Dendritic cell treated with granulocyte-macrophage colony-stimulating factor and Interleukin-4, amounts not matched to agents 40 ng/mL and 50 ng/mL, for 4 days (primary cell): ENCODE measurements at regions not wholly inside any gene's neighbourhood (a gene's known extent, or its start where the extent isn't known, plus 50 kb on each side); places are given as distances from the start of the nearest gene placed in this dataset.

ENCODE experiments used
- H3K27ac Mint-ChIP-seq: one replicate; pipeline ENCODE4 v1.8.0; 2022; ENCODE audit warnings: mild to moderate bottlenecking, mixed read lengths
- H3K27me3 Mint-ChIP-seq: one replicate; pipeline ENCODE4 v1.8.0; 2022; ENCODE audit warnings: mild to moderate bottlenecking, mixed read lengths
- H3K36me3 Mint-ChIP-seq: one replicate; pipeline ENCODE4 v1.8.0; 2022; ENCODE audit warnings: low read depth, mixed read lengths
- H3K4me1 Mint-ChIP-seq: one replicate; pipeline ENCODE4 v1.8.0; 2022; ENCODE audit warnings: low read depth, mixed read lengths
- H3K4me3 Mint-ChIP-seq: one replicate; pipeline ENCODE4 v1.8.0; 2022; ENCODE audit warnings: mild to moderate bottlenecking, moderate library complexity, mixed read lengths
- H3K9me3 Mint-ChIP-seq: one replicate; pipeline ENCODE4 v1.8.0; 2022; ENCODE audit warnings: mixed read lengths
- intact Hi-C: fragments of 100-400 bp; cut with micrococcal nuclease; formaldehyde crosslinking; loops from one replicate; pipeline ENCODE4 v1.15.0; 2022

DNA sequence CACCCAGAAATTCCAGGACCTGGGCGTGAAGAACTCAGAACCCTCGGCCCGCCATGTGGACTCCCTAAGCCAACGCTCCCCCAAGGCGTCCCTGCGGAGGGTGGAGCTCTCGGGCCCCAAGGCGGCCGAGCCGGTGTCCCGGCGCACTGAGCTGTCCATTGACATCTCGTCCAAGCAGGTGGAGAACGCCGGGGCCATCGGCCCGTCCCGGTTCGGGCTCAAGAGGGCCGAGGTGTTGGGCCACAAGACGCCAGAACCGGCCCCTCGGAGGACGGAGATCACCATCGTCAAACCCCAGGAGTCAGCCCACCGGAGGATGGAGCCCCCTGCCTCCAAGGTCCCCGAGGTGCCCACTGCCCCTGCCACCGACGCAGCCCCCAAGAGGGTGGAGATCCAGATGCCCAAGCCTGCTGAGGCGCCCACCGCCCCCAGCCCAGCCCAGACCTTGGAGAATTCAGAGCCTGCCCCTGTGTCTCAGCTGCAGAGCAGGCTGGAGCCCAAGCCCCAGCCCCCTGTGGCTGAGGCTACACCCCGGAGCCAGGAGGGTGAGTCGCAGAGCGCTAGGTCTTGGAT lies 261.5 kb downstream of the SEC14L1 start:
- intact Hi-C loops, result loop anchor here (10.0 kb wide), 1 partner anchor 77 kb away; no protein-coding TSS in a partner anchor
- Mint-ChIP-seq H3K27ac (no peak overlapping the region), H3K4me3 (no peak overlapping the region), H3K36me3 (peaks cover 85% of the 10 kb centered on the region), H3K9me3 (no peaks in the 10 kb centered on the region), H3K4me1 (peaks cover 100% of the 10 kb centered on the region), H3K27me3 (no peaks in the 10 kb centered on the region)

DNA sequence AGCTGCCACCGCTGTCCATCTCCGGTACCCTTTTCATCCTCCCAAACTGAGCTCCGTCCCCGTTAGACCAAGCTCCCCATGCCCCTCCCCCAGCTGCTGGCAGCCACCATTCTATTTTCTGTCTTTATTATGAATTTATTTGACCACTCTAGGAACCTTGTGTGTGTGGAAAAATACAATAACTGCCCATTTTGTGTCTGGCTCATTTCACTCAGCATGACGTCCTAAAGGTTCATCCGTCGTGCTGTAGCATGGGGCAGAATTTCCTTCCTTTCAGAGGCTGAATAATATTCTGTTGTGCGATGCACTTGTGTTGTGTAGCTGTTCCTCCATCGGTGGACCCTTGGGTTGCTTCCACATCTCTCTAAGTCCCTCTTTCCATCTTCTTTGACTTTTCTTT lies 263.1 kb downstream of the SEC14L1 start:
- Mint-ChIP-seq H3K4me3 (no peak overlapping the region), H3K4me1 (peaks cover 100% of the 10 kb centered on the region), H3K27me3 (no peaks in the 10 kb centered on the region), H3K36me3 (peaks cover 86% of the 10 kb centered on the region), H3K27ac (peak overlapping the region; percentile 72), H3K9me3 (no peaks in the 10 kb centered on the region)
- intact Hi-C loops, result loop anchor here (10.0 kb wide), 1 partner anchor 79 kb away; no protein-coding TSS in a partner anchor

DNA sequence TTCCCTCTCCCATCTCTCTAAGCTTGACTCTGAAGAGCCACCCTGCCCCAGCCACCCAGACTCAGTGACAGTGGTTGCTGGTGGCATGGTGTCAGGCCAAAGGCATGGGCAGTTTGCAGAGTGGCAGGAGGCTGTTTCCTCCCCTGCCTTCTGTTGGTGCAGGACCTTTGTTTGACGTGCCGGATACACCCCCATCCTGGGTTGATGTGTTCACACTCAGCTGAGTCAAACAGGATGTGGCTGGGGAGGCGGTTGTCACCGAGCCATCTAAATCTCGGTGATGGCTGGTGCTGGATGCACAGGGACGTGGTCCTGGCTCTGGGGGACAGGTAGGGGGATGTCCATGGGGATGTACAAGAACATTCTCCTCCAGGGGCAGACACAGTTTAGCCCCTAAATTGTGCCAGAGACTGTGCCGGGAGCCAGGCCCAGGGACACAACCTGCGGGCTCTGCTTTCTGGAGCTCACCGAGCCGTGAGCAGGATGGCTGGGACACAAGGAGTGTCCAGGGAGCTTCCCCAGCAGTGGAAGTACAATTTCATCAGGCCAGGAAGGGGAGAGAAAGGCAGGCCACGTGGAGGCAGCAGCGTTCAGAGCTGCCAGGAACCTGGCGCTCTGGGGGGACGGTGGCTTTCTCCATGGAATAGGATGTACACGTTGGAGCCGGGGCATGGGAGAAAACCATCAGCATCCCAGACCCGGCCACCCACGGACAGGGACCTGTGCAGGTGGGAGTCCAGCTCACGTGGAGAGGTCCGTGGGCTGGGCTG lies 264.2 kb downstream of the SEC14L1 start:
- intact Hi-C loops, result loop anchor here (10.0 kb wide), 1 partner anchor 80 kb away; no protein-coding TSS in a partner anchor
- Mint-ChIP-seq H3K9me3 (no peaks in the 10 kb centered on the region), H3K36me3 (peaks cover 87% of the 10 kb centered on the region), H3K4me3 (peak overlapping the region; percentile 75), H3K27ac (peak overlapping the region; percentile 72), H3K4me1 (peaks cover 100% of the 10 kb centered on the region), H3K27me3 (no peaks in the 10 kb centered on the region)

DNA sequence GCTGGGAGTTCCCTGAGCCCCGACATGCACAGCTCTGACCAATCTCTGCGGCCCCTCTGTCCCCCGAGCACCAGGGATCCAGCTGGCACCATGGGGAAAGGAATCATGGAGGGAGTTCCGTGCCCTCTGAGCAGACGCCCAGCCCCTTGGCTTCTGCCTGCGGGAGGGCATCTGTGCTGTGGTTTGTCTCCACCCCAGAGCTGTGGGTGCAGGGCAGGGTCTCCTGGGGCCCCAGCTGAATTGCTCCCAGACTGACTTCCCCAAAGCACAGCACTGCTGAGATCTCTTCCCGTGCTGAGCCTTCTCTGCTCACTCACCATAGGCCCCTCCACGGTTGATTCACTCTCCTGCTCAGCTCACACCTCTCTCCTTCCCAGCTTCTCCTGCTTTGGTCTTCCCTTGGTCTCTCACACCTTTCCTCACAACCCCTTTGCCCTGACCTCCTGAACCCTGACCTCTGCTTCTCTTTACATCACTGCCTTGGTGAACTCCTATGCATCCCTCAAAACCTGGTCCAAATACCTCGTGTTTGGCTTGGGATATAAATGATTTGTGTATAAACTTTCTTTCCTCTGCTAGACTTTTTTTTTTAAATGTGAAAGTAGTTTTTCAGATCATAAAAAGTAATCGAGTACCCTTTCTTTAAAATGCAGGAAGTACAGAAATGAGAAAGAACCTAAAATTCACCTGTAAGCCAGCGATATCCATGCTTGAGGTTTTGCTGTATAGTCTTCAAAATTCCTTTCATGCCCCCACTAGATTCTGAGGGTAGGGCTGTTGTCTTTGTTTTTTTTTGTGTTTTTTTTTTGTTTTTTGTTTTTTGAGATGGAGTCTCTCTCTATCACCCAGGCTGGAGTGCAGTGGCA lies 265.3 kb downstream of the SEC14L1 start:
- Mint-ChIP-seq H3K4me3 (peak overlapping the region; percentile 75), H3K27me3 (no peaks in the 10 kb centered on the region), H3K4me1 (peaks cover 100% of the 10 kb centered on the region), H3K27ac (peak overlapping the region; percentile 72), H3K36me3 (peaks cover 92% of the 10 kb centered on the region), H3K9me3 (no peaks in the 10 kb centered on the region)
- intact Hi-C loops, result loop anchor here (10.0 kb wide), 1 partner anchor 81 kb away; no protein-coding TSS in a partner anchor

DNA sequence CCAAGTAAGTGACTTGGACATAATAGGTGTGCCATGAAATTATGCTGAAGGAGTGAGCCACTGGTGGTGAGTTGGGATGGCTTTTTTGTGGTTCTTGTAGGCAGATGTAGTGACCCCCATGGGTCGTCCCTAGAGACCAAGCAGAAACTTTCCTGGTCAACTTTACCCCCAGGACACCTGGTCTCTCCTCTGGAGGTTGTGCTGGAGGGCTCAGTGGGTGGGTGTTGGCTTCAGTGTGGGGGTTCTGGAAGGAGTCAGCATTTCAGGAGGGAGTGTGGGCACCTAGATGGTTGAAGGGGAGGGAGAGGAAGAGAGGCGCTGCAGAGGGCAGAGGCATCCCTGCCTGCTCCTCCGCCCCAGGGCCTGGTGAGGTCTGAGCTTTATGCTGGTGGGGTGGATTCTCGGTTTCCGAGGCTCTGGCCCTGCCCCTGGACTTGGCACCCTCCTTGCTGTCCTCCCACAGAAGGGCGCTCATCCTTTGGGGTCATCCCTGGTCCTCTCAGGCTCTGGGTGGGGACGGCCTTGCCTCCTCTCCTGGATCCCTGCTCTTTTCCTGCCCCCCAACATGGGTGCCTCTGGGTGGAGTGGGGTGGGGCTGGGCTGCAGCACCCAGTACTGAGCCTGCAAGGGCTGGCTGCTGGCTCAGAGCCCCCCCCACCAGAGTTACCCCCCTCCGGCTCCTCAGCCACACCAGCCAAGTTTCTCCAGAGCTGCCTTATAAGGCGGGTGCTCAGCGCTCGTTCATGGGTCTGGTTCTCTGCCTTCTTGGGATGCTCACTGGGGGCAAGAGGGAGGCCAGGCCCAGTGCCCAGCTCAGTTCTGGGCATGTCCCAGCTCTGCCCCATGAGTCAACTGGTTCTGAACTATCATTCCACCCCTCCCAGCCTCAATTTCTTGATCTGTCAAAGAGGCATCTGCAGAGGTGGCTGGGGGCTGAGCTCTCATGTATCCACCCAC lies 266.8 kb downstream of the SEC14L1 start:
- Mint-ChIP-seq H3K36me3 (peaks cover 84% of the 10 kb centered on the region), H3K4me1 (peaks cover 100% of the 10 kb centered on the region), H3K9me3 (no peaks in the 10 kb centered on the region), H3K4me3 (no peak overlapping the region), H3K27me3 (no peaks in the 10 kb centered on the region), H3K27ac (peak overlapping the region; percentile 81)
- intact Hi-C loops, result loop anchor here (10.0 kb wide), 1 partner anchor 83 kb away; no protein-coding TSS in a partner anchor

DNA sequence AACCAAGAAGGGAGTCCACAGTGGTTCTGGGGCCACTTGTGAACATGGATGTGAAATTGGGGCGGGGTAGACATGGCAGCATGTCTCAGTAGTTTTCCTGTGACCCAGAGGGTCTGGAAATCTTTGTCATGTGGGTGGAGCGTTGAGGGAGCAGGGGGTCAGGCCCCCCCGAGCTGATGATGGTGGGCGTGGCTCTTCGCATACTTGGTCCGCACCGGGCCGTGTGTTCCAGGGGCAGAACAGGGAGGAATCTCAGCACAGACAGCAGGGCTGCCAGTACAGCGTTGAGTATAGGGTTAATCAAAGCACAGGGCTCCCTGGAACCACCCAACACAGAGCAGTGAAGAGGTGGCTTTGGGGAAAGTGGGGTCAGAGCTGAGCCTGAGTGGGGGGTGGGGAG lies 267.5 kb downstream of the SEC14L1 start:
- Mint-ChIP-seq H3K9me3 (no peaks in the 10 kb centered on the region), H3K4me1 (peaks cover 100% of the 10 kb centered on the region), H3K36me3 (peaks cover 84% of the 10 kb centered on the region), H3K4me3 (no peak overlapping the region), H3K27ac (peak overlapping the region; percentile 81), H3K27me3 (no peaks in the 10 kb centered on the region)
- intact Hi-C loops, result loop anchor here (10.0 kb wide), 1 partner anchor 83 kb away; no protein-coding TSS in a partner anchor

DNA sequence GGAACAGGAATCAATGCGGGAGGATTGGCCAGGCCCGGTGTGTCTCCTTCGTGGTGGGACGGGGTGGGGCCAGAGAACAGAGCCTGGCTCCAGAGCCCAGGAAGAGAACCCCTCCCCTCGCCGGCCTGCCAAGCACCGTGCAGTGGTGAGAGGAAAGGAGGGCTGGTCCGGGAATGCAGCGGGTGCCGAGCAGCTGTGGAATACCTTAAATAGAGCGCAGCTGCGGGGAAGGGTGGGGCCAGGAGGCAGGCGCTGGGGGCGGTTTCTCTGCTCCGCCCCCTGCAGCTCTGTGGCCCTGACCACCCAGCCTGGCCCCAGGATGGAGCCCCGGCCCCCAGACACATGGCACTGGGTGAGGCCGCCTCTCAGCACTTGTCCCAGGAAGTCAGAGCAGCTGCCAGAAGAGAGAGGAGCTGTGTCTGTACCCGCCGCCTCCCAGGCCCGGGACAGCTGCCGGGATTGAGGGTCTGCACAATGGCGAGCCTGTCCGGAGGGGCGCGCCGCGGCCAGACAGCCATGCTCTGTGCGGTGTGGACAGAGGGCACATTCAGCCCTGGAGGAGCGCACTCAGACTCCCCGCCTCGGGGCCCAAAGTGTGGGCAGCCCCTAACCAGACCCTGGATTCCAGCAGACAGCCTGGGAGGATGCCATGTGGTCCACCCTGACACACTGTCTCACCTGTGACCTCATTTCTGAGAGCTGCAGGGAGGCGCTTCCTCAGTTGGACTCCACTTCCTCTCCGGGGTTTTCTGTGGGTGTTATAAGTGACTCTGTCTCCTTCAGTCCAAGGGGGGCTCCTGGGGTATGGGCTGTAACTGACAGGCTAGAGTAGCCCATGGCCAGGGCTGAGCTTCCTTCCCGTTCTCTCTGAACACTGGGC lies 268.8 kb downstream of the SEC14L1 start:
- Mint-ChIP-seq H3K27me3 (no peaks in the 10 kb centered on the region), H3K36me3 (peaks cover 81% of the 10 kb centered on the region), H3K4me1 (peaks cover 92% of the 10 kb centered on the region), H3K9me3 (no peaks in the 10 kb centered on the region), H3K27ac (peak overlapping the region; percentile 81), H3K4me3 (peak overlapping the region; percentile 1)
- intact Hi-C loops, result loop anchor here (10.0 kb wide), 1 partner anchor 85 kb away; no protein-coding TSS in a partner anchor

DNA sequence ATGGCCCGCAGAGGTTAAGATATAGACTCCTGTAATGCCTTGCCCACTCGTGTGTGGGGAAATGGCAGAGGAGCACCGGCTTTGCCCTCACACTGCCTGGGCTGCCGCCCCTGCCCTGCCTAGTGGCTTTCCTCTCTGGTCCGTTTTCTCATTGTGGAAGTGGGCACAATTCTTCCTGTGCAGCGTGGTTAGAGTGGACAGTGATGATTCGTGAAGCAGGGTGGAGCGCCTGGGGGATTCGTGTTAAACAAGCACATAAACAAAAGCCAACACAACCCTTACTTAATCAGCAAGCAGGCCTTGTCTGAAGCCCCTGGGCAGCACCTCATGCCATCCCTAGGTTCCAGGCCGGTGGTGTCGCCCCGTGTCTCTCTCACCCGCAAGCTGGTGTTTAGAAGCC lies 269.7 kb downstream of the SEC14L1 start:
- peak overlapping the region; percentile 81 for H3K27ac Mint-ChIP-seq
- no peak overlapping the region for H3K4me3 Mint-ChIP-seq
- H3K9me3 Mint-ChIP-seq, result no peaks in the 10 kb centered on the region
- peaks cover 83% of the 10 kb centered on the region for H3K36me3 Mint-ChIP-seq
- H3K4me1 Mint-ChIP-seq, result peaks cover 84% of the 10 kb centered on the region
- intact Hi-C loops, result no loop called here
- H3K27me3 Mint-ChIP-seq, result no peaks in the 10 kb centered on the region

DNA sequence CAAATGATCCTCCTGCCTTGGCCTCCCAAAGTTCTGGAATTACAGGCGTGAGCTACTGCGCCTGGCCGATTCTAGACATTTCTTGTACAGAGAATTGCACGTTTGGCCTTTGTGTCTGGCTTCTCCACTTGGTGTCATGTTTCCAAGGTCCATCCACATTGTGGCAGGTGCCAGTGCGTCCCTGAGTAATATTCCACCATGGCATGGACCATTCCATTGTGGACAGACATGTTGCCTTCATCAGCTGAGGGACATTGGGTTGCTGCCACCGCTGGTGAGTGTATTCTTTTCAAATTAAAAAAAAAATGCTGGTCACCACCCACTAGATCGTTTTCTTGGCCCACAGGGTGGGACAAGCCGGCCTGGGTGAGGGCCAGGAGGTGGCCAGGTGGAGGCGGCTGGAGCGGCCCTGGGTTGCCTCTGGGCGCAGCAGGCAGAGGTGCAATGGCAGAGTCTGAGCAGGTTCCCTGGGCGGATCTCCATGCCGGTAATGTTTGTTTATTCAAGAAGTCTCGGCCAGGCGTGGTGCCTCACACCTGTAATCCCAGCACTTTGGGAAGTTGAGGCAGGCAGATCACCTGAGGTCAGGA lies 274.1 kb downstream of the SEC14L1 start:
- no peak overlapping the region for H3K4me3 Mint-ChIP-seq
- H3K36me3 Mint-ChIP-seq, result peaks cover 85% of the 10 kb centered on the region
- no peak overlapping the region for H3K27ac Mint-ChIP-seq
- peaks cover 62% of the 10 kb centered on the region for H3K4me1 Mint-ChIP-seq
- H3K27me3 Mint-ChIP-seq, result no peaks in the 10 kb centered on the region
- intact Hi-C loops, result no loop called here
- no peaks in the 10 kb centered on the region for H3K9me3 Mint-ChIP-seq

DNA sequence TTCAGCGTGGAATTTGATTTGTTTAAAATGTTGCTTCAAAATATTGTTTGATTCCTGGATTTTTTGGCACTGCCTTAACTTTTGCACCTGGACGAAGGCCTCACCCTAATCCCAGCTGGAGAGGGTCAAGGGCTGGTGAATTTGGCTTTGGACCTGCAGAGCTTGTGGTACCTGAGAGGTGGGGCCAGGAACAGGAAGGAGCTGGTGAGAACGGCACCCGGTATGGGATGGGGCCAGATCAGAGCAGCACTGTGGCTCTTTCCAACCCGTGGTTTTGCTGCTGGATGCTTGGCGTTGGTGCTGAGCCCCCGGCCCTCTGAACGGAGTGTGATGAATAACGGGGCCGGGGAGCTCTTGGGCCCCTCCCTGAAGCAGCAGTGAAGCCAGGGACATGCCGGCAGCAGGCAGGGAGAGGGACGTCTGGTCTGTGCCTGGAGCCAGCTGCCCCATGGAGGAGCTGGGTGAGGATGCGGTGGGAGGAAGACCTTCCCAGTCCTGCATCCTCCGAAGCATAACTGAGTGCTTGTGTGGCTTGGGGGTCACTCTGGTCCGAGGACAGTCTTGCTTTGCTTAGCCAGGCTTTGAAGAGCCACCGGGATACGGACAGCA lies 275.4 kb downstream of the SEC14L1 start:
- no peak overlapping the region for H3K27ac Mint-ChIP-seq
- H3K27me3 Mint-ChIP-seq, result no peaks in the 10 kb centered on the region
- H3K4me1 Mint-ChIP-seq, result peaks cover 62% of the 10 kb centered on the region

DNA sequence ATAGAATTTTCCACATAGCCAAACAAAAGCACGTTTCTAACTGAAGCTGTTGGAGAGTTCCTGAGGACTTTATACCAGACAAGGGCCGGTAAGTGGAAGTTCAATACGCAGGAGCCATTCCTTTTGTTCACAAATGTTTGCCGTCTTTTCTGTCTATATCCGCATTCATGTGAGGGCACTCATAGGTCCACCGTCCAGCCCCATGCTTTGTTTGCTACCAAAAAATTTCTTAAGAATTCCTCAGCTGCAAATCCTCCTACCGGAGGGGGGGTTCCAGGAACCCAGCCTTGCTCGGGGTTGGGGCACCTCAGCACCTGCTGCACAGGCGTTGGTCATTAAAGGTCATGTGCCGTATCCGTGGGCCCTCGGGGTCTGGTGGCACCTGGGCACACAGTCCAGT lies 276.8 kb downstream of the SEC14L1 start:
- Mint-ChIP-seq H3K9me3 (no peaks in the 10 kb centered on the region), H3K36me3 (peaks cover 89% of the 10 kb centered on the region), H3K27me3 (no peaks in the 10 kb centered on the region), H3K27ac (no peak overlapping the region), H3K4me1 (peaks cover 54% of the 10 kb centered on the region), H3K4me3 (no peak overlapping the region)
- intact Hi-C loops, result no loop called here

More for the DNA sequence above, 275.4 kb downstream of the SEC14L1 start:
- intact Hi-C loops, result no loop called here
- no peaks in the 10 kb centered on the region for H3K9me3 Mint-ChIP-seq
- no peak overlapping the region for H3K4me3 Mint-ChIP-seq
- H3K36me3 Mint-ChIP-seq, result peaks cover 89% of the 10 kb centered on the region

DNA sequence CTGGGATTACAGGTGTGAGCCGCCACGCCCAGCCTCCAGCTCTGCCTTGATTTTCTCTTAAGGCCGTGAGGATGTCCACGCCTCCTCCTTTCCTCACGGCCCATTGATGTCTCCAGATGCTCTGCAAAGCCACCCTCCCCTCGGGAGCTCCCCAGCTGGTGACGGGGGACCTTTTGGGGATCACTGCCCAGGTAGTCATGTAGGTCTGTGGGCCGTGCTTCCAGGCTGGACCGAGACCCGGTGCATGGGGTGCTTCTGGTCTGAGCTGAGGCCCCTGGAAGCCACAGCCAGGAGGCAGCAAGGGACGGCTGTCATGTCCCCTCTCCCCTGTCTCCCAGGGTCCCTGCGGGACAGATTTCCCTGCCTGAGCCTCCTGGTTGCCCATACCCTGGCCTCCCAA lies 277.8 kb downstream of the SEC14L1 start:
- peaks cover 54% of the 10 kb centered on the region for H3K4me1 Mint-ChIP-seq
- no peaks in the 10 kb centered on the region for H3K27me3 Mint-ChIP-seq
- intact Hi-C loops, result no loop called here
- no peaks in the 10 kb centered on the region for H3K9me3 Mint-ChIP-seq
- H3K27ac Mint-ChIP-seq, result no peak overlapping the region
- H3K4me3 Mint-ChIP-seq, result no peak overlapping the region
- peaks cover 89% of the 10 kb centered on the region for H3K36me3 Mint-ChIP-seq
